ENCODE measurements at regions not wholly inside any gene's neighbourhood (a gene's known extent, or its start where the extent isn't known, plus 50 kb on each side); places are given as distances from the start of the nearest gene placed in this dataset.

- peaks cover 3 to 5% of the 10 kb centered on the region in 2 donors for H3K36me3 ChIP-seq (replicated peaks in 1 of 2; ENCODE audit: control insufficient read depth in 2 of 2, insufficient read depth in 2 of 2, low read length in 2 of 2)
- peak overlapping the region; percentile 83 to 94 for H3K4me3 ChIP-seq (ENCODE audit: low read length in 2 of 2)
- no peak overlapping the region for H2BK12ac ChIP-seq (ENCODE audit: low read length)
- H4K8ac ChIP-seq (ENCODE audit: low read depth, low read length): peak overlapping the region; percentile 44
- no peak overlapping the region for H3K14ac ChIP-seq (ENCODE audit: low read length)
- no CpG with 5 or more reads among the region's 63 CpGs for WGBS, 2 donors (ENCODE audit: extremely low coverage in 2 of 2, insufficient read length in 2 of 2, insufficient replicate concordance in 1 of 2)
- H3K9ac ChIP-seq (ENCODE audit: low read depth, low read length, poor library complexity): peak overlapping the region; percentile 86
- H3K23ac ChIP-seq (ENCODE audit: low read depth, low read length, poor library complexity): peak overlapping the region; percentile 77
- H3K27ac ChIP-seq (replicated peaks; ENCODE audit: low read length): peak overlapping the region; percentile 88
- H3K4me2 ChIP-seq (ENCODE audit: insufficient read depth, low read length, poor library complexity, severe bottlenecking): peak overlapping the region; percentile 74
- H2BK15ac ChIP-seq (ENCODE audit: low read length): peak overlapping the region; percentile 87
- no peak overlapping the region for H3K4ac ChIP-seq (ENCODE audit: low read length)
- peak overlapping the region; percentile 93 for H2BK5ac ChIP-seq (ENCODE audit: low read length)
- H3K18ac ChIP-seq (ENCODE audit: low read length): peak overlapping the region; percentile 95
- peak; percentile 23 for DNase-seq (ENCODE audit: low spot score)
- peaks cover 3% of the 10 kb centered on the region for H3K79me1 ChIP-seq (ENCODE audit: low read depth, low read length)
- H3K4me1 ChIP-seq (ENCODE audit: control insufficient read depth in 2 of 2, insufficient read depth in 1 of 2, low read depth in 1 of 2, low read length in 2 of 2): peaks cover 8 to 13% of the 10 kb centered on the region in 2 donors
- H4K91ac ChIP-seq (ENCODE audit: low read depth, low read length, poor library complexity): no peak overlapping the region
- no peaks in the 10 kb centered on the region for H3K9me3 ChIP-seq (replicated peaks in 1 of 2; ENCODE audit: control insufficient read depth in 2 of 2, insufficient read depth in 1 of 2, low read depth in 1 of 2, low read length in 2 of 2)
- peak overlapping the region; percentile 94 for H2AK5ac ChIP-seq (ENCODE audit: low read depth, low read length)
- peak overlapping the region; percentile 16 for H2BK120ac ChIP-seq (ENCODE audit: low read depth, low read length)
- no peaks in the 10 kb centered on the region for H3K27me3 ChIP-seq (ENCODE audit: control insufficient read depth in 3 of 3, insufficient read depth in 3 of 3, low read depth in 1 of 3, low read length in 3 of 3)
- H2AFZ ChIP-seq (ENCODE audit: low read length): peak overlapping the region; percentile 84
Measured at GRCh38 chr9:36486933-36487481, 85.7 kb upstream of the MELK start.

- no CpG with 5 or more reads among the region's 24 CpGs for WGBS, 2 donors (ENCODE audit: extremely low coverage in 2 of 2, insufficient read length in 2 of 2, insufficient replicate concordance in 1 of 2)
- no peak overlapping the region for H2BK12ac ChIP-seq (ENCODE audit: low read length)
Measured at GRCh38 chr9:36486329-36486932, 86.3 kb upstream of the MELK start.

GRCh38 chr9:36485647-36486328 lies 85.7 kb upstream of the RNF38 start:
- peak overlapping the region; percentile 88 for H3K27ac ChIP-seq (replicated peaks; ENCODE audit: low read length)
- no peak overlapping the region for H3K14ac ChIP-seq (ENCODE audit: low read length)
- H3K79me1 ChIP-seq (ENCODE audit: low read depth, low read length): peaks cover 3% of the 10 kb centered on the region
- peak; percentile 40 for DNase-seq (ENCODE audit: low spot score)
- no peak overlapping the region for H4K91ac ChIP-seq (ENCODE audit: low read depth, low read length, poor library complexity)
- peak overlapping the region; percentile 74 for H3K4me2 ChIP-seq (ENCODE audit: insufficient read depth, low read length, poor library complexity, severe bottlenecking)
- H2BK15ac ChIP-seq (ENCODE audit: low read length): no peak overlapping the region
- H2AFZ ChIP-seq (ENCODE audit: low read length): peak overlapping the region; percentile 84
- no peak overlapping the region for H2BK120ac ChIP-seq (ENCODE audit: low read depth, low read length)
- peak overlapping the region; percentile 84 for H3K18ac ChIP-seq (ENCODE audit: low read length)
- H2AK5ac ChIP-seq (ENCODE audit: low read depth, low read length): no peak overlapping the region
- peaks cover 8 to 13% of the 10 kb centered on the region in 2 donors for H3K4me1 ChIP-seq (ENCODE audit: control insufficient read depth in 2 of 2, insufficient read depth in 1 of 2, low read depth in 1 of 2, low read length in 2 of 2)
- H3K27me3 ChIP-seq (ENCODE audit: control insufficient read depth in 3 of 3, insufficient read depth in 3 of 3, low read depth in 1 of 3, low read length in 3 of 3): no peaks in the 10 kb centered on the region
- peak overlapping the region; percentile 83 to 94 for H3K4me3 ChIP-seq (ENCODE audit: low read length in 2 of 2)
- H3K4ac ChIP-seq (ENCODE audit: low read length): no peak overlapping the region
- H3K9ac ChIP-seq (ENCODE audit: low read depth, low read length, poor library complexity): no peak overlapping the region
- no CpG with 5 or more reads among the region's 11 CpGs for WGBS, 2 donors (ENCODE audit: extremely low coverage in 2 of 2, insufficient read length in 2 of 2, insufficient replicate concordance in 1 of 2)
- peaks cover 3 to 5% of the 10 kb centered on the region in 2 donors for H3K36me3 ChIP-seq (replicated peaks in 1 of 2; ENCODE audit: control insufficient read depth in 2 of 2, insufficient read depth in 2 of 2, low read length in 2 of 2)
- H3K23ac ChIP-seq (ENCODE audit: low read depth, low read length, poor library complexity): no peak overlapping the region
- H3K9me3 ChIP-seq (replicated peaks in 1 of 2; ENCODE audit: control insufficient read depth in 2 of 2, insufficient read depth in 1 of 2, low read depth in 1 of 2, low read length in 2 of 2): no peaks in the 10 kb centered on the region
- no peak overlapping the region for H2BK5ac ChIP-seq (ENCODE audit: low read length)
- H2BK12ac ChIP-seq (ENCODE audit: low read length): no peak overlapping the region
- H4K8ac ChIP-seq (ENCODE audit: low read depth, low read length): no peak overlapping the region

More at GRCh38 chr9:36486329-36486932, 86.3 kb upstream of the MELK start:
- no peak overlapping the region for H4K91ac ChIP-seq (ENCODE audit: low read depth, low read length, poor library complexity)
- H3K27me3 ChIP-seq (ENCODE audit: control insufficient read depth in 3 of 3, insufficient read depth in 3 of 3, low read depth in 1 of 3, low read length in 3 of 3): no peaks in the 10 kb centered on the region
- H2BK5ac ChIP-seq (ENCODE audit: low read length): peak overlapping the region; percentile 93
- peak overlapping the region; percentile 88 for H3K27ac ChIP-seq (replicated peaks; ENCODE audit: low read length)
- peak overlapping the region; percentile 86 for H3K9ac ChIP-seq (ENCODE audit: low read depth, low read length, poor library complexity)
- peak overlapping the region; percentile 83 to 94 for H3K4me3 ChIP-seq (ENCODE audit: low read length in 2 of 2)
- H3K79me1 ChIP-seq (ENCODE audit: low read depth, low read length): peaks cover 3% of the 10 kb centered on the region
- H2BK120ac ChIP-seq (ENCODE audit: low read depth, low read length): peak overlapping the region; percentile 16
- H3K14ac ChIP-seq (ENCODE audit: low read length): no peak overlapping the region
- peak overlapping the region; percentile 84 for H2AFZ ChIP-seq (ENCODE audit: low read length)
- H3K4ac ChIP-seq (ENCODE audit: low read length): no peak overlapping the region
- H4K8ac ChIP-seq (ENCODE audit: low read depth, low read length): no peak overlapping the region
- no peak overlapping the region for H3K23ac ChIP-seq (ENCODE audit: low read depth, low read length, poor library complexity)
- peak overlapping the region; percentile 94 for H2AK5ac ChIP-seq (ENCODE audit: low read depth, low read length)
- peak overlapping the region; percentile 74 for H3K4me2 ChIP-seq (ENCODE audit: insufficient read depth, low read length, poor library complexity, severe bottlenecking)
- H3K4me1 ChIP-seq (ENCODE audit: control insufficient read depth in 2 of 2, insufficient read depth in 1 of 2, low read depth in 1 of 2, low read length in 2 of 2): peaks cover 8 to 13% of the 10 kb centered on the region in 2 donors
- H3K9me3 ChIP-seq (replicated peaks in 1 of 2; ENCODE audit: control insufficient read depth in 2 of 2, insufficient read depth in 1 of 2, low read depth in 1 of 2, low read length in 2 of 2): no peaks in the 10 kb centered on the region
- H3K36me3 ChIP-seq (replicated peaks in 1 of 2; ENCODE audit: control insufficient read depth in 2 of 2, insufficient read depth in 2 of 2, low read length in 2 of 2): peaks cover 3 to 5% of the 10 kb centered on the region in 2 donors
- H2BK15ac ChIP-seq (ENCODE audit: low read length): peak overlapping the region; percentile 87
- DNase-seq (ENCODE audit: low spot score): peak; percentile 30
- H3K18ac ChIP-seq (ENCODE audit: low read length): peak overlapping the region; percentile 95

GRCh38 chr9:36484124-36484523 lies 84.1 kb upstream of the RNF38 start:
- no peak overlapping the region for H3K18ac ChIP-seq (ENCODE audit: low read length)
- H3K14ac ChIP-seq (ENCODE audit: low read length): no peak overlapping the region
- H4K91ac ChIP-seq (ENCODE audit: low read depth, low read length, poor library complexity): no peak overlapping the region
- H3K9ac ChIP-seq (ENCODE audit: low read depth, low read length, poor library complexity): no peak overlapping the region
- H3K9me3 ChIP-seq (replicated peaks in 1 of 2; ENCODE audit: control insufficient read depth in 2 of 2, insufficient read depth in 1 of 2, low read depth in 1 of 2, low read length in 2 of 2): no peaks in the 10 kb centered on the region
- peaks cover 3% of the 10 kb centered on the region for H3K79me1 ChIP-seq (ENCODE audit: low read depth, low read length)
- no peak overlapping the region for H2BK120ac ChIP-seq (ENCODE audit: low read depth, low read length)
- H3K27ac ChIP-seq (replicated peaks; ENCODE audit: low read length): no peak overlapping the region
- H2AK5ac ChIP-seq (ENCODE audit: low read depth, low read length): no peak overlapping the region
- no peak overlapping the region for H3K4me3 ChIP-seq (ENCODE audit: low read length in 2 of 2)
- H3K36me3 ChIP-seq (replicated peaks in 1 of 2; ENCODE audit: control insufficient read depth in 2 of 2, insufficient read depth in 2 of 2, low read length in 2 of 2): peaks cover 3 to 5% of the 10 kb centered on the region in 2 donors
- H3K4me2 ChIP-seq (ENCODE audit: insufficient read depth, low read length, poor library complexity, severe bottlenecking): no peak overlapping the region
- no peak overlapping the region for H3K23ac ChIP-seq (ENCODE audit: low read depth, low read length, poor library complexity)
- H3K27me3 ChIP-seq (ENCODE audit: control insufficient read depth in 3 of 3, insufficient read depth in 3 of 3, low read depth in 1 of 3, low read length in 3 of 3): no peaks in the 10 kb centered on the region
- H4K8ac ChIP-seq (ENCODE audit: low read depth, low read length): no peak overlapping the region
- no CpG with 5 or more reads among the region's 3 CpGs for WGBS, 2 donors (ENCODE audit: extremely low coverage in 2 of 2, insufficient read length in 2 of 2, insufficient replicate concordance in 1 of 2)
- no peak overlapping the region for H2BK12ac ChIP-seq (ENCODE audit: low read length)
- H3K4me1 ChIP-seq (ENCODE audit: control insufficient read depth in 2 of 2, insufficient read depth in 1 of 2, low read depth in 1 of 2, low read length in 2 of 2): peaks cover 11 to 13% of the 10 kb centered on the region in 2 donors
- no peak overlapping the region for H3K4ac ChIP-seq (ENCODE audit: low read length)
- no peak for DNase-seq (ENCODE audit: low spot score)
- no peak overlapping the region for H2BK15ac ChIP-seq (ENCODE audit: low read length)
- H2BK5ac ChIP-seq (ENCODE audit: low read length): no peak overlapping the region
- H2AFZ ChIP-seq (ENCODE audit: low read length): no peak overlapping the region
